Fibroblast of skin of right quadriceps (primary cell): ENCODE measurements at regions not wholly inside any gene's neighbourhood (a gene's known extent, or its start where the extent isn't known, plus 50 kb on each side); places are given as distances from the start of the nearest gene placed in this dataset.
"Not testable (repeated sequence)": the region's sequence is repeated elsewhere in the genome, so short reads cannot be mapped to it uniquely, and the experiment has no call there.

Source experiments
- DNase-seq: peaks from one replicate; pipeline ENCODE4 v3.0.0-alpha.2; 2013

DNA sequence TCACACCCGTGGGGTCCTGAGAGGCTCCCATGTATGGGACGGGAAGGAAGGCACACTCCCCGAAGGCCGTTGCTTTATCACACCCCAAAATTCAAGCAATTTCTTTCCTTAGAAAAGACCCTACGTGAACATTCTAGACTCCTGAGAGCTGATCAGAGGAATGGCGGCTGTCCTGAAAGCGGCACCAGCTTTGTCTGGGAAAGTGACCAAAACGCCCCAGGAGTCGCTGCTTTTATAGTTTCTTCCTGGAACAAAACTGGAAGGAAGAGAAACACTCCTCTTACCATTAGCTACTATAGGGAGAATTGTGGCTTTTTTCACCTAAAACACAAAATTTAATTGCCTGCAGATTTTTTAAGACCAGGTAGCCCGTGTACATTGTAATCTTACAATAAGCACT lies 261.8 kb upstream of the RNF32 start:
- DNase-seq, result no peak

GRCh38 chr7:156376317-156376716 lies 264.3 kb upstream of the RNF32 start:
- DNase-seq, result no peak

DNA sequence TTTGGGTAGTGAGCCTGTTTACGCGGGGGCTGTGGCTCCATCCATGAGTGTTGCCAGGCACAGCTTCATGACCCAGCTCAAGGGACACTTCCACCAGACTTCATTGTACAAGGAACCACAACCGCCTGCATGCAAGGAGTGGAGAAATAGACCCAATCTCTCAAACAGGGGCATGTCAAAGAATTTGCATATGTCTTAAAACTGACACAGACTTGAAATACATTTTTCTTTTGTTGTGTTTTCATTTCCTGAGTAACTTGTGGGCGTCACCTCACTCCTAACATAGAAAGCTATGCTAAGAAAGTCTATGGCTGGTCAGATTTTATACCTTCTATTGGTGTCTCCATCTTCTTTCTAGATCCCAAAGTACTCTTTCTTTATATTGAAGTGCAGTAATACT lies 266.2 kb upstream of the RNF32 start:
- no peak for DNase-seq

GRCh38 chr7:156369929-156370328 lies 270.6 kb upstream of the RNF32 start:
- not testable (repeated sequence) for DNase-seq

- no peak for DNase-seq
These were observed 272.3 kb upstream of the RNF32 start for GRCh38 chr7:156368053-156368843.

DNA sequence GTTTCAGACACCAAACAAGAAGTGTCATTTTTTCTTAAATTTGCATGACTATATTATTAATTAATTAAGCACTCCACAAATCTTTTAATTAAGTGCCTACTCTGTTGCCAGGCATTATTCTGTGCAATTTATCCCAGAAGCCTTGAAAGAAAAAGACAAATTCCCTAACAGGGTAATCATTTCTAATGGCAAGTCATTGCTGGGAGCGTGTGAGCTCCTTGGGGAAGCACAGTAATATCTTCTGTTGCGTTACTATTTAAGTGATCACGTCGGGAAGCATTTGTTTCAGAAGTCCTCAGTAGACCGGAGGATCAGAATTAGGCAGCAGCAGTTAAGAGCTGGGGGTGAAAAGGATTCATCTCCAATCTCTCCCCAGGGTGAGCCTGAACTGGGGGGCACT lies 276.8 kb upstream of the RNF32 start:
- DNase-seq, result no peak

DNA sequence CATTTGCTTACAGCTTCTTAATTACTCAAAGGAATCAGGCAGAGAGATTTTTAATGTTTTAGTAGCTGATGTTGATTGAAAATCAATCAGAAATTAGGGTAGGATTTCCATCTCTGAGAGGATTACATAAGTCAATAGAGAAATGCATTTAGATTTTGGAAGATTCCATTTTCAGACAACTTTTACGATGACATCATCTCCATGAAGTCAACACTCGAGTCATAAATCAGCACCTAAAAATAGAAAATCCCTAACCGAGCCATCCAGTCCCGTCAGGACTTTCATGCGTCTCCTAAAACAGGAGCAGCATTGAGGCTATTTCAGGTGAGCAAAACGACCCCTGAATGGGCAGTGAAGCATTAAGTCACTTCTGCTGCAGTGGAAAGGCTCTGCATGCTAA lies 279.7 kb upstream of the RNF32 start:
- DNase-seq, result no peak

DNA sequence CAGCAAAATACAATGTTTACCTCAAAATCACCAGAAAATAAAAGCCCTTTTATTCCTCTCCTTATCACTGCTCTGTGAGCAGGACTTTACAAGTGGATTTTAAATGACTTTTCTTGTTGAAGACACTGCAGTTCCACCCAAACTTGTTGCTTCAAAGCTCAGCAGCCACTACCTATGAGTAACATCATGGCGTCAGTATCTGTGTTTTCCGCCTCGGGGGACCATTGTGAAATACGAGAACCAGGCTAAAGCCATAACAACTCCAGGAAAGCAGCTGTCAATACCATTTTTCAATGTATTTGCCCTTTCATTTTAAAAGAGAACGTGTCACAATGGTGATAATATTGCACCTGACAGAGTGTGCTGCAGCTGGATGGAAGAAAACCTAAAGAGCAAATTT lies 284.0 kb upstream of the RNF32 start:
- DNase-seq, result no peak

- DNase-seq, result no peak
These were observed 287.2 kb upstream of the RNF32 start for GRCh38 chr7:156353352-156353751.

DNA sequence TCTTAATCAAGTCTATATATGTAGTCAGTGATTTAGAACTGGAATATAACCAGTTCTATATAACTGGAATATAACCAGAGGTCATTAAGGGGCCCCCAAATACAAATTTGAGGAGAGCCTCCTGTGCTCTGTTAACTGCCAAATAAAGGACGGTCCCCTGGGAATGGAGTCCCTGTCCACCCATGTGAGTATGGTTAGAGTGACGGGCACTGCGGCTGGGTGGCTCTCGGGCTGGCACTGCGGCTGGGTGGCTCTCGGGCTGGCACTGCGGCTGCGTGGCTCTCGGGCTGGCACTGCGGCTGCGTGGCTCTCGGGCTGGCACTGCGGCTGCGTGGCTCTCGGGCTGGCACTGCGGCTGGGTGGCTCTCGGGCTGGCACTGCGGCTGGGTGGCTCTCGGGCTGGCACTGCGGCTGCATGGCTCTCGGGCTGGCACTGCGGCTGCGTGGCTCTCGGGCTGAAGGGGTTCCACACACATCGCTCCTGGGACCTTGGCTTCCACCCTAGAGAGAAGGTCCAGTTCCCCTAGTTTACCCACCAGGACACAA lies 292.8 kb upstream of the RNF32 start:
- DNase-seq, result not testable (repeated sequence)

DNA sequence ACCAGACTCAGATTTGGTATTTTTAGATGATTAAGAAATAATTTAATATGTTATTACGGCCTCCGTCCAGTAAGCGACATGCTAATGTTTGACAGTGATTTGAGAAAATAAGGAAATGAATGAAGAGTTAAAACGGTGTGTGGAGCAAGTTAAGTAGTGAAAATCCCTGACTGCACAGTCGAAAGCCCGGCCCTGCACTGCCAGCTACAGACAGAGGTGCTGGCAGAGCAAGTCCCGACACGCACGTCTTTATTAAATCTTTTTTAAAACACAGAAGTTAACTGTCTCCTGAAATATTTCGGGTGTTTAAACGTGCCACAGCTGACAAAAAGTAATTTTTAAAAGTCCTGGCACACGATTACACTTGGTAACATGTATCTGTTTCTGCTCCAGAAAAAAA lies 293.4 kb upstream of the RNF32 start:
- no peak for DNase-seq

- DNase-seq, result no peak
These were observed 296.0 kb upstream of the RNF32 start for GRCh38 chr7:156344595-156344994.

DNA sequence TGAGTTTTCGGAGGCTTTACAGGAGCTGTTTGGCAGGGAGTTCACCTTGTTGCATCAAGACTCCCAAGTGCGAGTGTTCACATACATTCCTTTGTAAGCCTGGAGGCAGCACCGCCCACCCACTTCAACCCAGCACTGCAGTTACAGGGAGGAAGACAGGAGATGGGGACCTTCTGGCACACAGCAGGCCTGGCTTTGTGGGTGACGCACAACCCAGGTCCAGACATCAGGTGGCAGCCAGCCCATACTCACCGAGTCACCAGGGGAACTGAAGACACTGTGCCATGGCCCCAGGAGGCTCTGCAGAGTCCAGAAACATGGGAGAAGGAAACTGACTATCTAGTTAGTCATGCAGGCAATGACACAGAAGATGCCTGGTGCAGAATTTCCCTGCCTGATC lies 305.9 kb upstream of the RNF32 start:
- DNase-seq, result no peak

DNA sequence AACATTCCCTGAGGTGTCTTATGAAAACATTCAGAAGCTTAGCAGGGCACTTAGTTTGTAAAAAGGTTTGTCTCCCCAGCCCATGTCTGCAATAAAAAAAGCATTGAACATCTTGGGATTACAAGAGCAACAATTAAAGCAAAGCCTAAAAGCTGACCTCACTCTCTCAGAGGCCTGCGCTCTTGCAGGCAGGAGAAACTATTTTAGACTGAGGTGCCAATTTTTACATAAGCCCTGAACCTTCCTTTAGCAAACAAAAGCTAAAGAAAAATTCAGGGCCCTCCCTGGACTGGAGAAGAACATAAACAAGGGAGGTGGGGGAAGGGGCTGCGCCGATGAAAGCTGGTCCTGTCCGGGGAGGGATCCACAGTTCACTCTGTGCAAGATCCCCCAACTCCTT lies 312.7 kb upstream of the RNF32 start:
- DNase-seq, result no peak

DNA sequence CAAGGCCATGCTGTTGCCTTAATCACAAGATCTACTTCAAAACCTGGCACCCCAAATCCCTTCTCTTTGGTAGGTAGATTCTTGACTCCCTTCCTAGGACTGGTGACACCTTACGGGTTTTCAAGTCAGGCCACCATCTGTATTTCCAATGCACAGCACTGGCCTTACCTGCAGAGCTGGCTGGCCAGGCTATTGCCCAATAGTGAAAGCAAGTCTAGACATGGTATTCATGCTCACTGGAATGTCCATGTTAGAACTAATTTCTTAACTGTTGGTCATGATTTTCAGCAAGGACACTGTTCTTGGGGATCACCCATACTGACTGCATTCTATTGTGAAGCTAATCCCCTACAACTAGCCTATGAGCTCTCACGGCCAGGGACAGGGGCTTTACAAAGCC lies 313.1 kb upstream of the RNF32 start:
- no peak for DNase-seq

- no peak for DNase-seq
These were observed 316.4 kb upstream of the RNF32 start for GRCh38 chr7:156324201-156324600.

- DNase-seq, result not testable (repeated sequence)
These were observed 319.1 kb upstream of the RNF32 start for GRCh38 chr7:156321430-156321829.

DNA sequence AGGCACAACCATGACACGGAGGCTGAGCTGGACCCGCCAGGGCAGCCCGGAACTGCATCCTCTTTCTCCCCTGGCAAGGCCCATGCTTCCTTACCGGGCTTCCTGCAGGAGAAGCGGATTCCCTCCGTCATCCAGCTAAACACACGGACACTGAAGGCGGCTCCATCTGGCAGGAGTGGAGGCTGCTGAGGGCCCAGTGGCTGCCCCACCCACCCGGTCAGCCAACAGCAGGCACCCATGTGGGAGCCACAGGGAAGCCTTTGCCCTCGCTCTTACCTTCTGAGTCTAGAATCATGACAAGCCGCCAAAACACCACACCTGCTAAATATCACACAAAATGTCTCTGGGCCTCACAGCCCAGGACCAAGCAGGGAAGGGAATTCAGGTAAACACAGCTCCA lies 321.6 kb upstream of the RNF32 start:
- no peak for DNase-seq

DNA sequence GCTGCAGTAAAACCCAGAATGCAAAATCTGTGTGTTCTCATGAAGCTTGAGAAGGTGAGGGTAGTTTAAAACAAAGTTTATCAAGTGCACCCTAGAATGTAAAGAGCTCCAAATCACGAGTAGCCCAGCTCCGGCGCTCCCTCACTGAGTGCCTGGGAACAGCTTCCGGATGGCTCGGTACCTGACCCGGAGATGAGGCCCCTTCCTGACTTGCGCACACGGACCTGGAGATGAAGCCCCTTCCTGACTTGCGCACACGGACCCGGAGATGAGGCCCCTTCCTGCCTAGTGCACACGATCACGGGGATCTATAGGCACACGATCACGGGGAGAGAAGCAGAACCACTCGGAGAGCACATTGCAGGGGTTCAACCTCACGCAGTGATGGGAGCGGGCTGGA lies 322.1 kb upstream of the RNF32 start:
- DNase-seq, result no peak

- no peak for DNase-seq
These were observed 331.5 kb upstream of the RNF32 start for GRCh38 chr7:156309016-156309620.

DNA sequence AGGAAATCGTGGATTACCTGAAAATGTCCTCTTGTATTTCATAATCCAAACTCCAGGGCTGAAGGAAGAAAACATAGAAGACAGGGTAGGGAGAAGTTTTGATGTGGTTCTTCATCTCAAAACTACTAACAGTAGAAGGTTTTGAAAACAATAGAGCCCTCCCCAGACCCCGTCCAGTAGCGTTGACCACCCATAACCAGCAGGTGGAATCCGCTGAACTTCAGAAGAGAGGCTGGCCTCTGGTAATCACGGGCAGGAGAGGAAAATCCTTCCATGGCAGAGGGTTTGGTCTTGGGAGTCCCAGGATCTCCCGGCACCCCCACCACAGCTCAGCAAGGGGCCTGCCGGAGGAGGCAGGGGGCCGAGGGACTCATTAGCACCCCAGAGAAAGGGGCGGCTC lies 333.4 kb upstream of the RNF32 start:
- no peak for DNase-seq

GRCh38 chr7:156305351-156305750 lies 335.2 kb upstream of the RNF32 start:
- no peak for DNase-seq

- no peak for DNase-seq
These were observed 357.8 kb upstream of the RNF32 start for GRCh38 chr7:156282816-156283215.

DNA sequence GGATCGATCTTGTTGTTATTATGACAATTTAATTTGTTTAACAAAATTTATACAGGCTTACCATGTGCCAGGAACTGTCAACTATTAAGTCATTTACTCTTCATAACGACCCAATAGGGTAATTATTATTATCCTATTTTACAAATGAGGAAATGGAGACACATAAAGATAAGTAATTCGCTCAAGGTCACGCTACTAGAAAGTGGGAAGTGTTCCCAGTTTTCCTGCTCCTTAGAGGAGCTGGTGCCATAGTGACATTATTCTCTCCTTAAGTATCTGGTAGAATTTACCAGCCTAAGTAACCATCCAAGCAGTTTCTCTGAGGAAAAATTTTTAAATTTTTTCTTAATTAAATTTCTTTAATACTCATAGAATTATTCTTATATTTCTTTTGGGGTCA lies 360.9 kb upstream of the RNF32 start:
- DNase-seq, result no peak

DNA sequence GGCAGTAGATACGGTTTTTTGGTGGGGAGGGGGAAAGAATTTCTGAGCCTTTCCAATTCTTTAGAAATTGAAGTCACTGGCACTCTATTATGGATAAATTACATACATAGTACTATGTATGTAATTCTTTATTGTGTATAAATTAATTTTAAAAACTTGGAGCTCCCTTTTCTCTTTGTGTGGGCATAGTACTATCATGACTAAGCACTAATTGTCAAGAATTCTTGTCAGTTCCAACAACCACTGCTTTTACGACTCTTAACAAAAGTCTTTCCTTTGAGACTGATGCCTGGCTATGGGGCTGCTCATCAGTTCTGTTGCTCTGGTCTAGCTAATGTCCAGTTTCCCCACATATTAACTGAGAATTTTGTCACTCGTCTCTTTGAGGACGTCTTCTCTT lies 365.3 kb upstream of the RNF32 start:
- DNase-seq, result no peak
